Transverse colon (tissue), 4 donors: ENCODE measurements at regions not wholly inside any gene's neighbourhood (a gene's known extent, or its start where the extent isn't known, plus 50 kb on each side); places are given as distances from the start of the nearest gene placed in this dataset.

ENCODE experiments used
- DNase-seq: peaks from one replicate; pipeline ENCODE4 v3.0.0-alpha.2; 2019
- H3K27ac ChIP-seq, 4 donors: fragments of 200-600 bp; sonication (generic); 2 replicates each; pipeline ENCODE4 v1.5.1; 2016 to 2018; ENCODE audit warnings: inconsistent platforms in 4 of 4
- H3K27me3 ChIP-seq: fragments of 200-600 bp; sonication (generic); 2 replicates; pipeline ENCODE4 v1.5.1; 2017; ENCODE audit warnings: inconsistent platforms
- H3K36me3 ChIP-seq, 4 donors: fragments of 200-600 bp; sonication (generic); 2 replicates each; pipeline ENCODE4 v1.5.1; 2017 to 2019; ENCODE audit warnings: inconsistent platforms in 4 of 4
- H3K4me1 ChIP-seq, 4 donors: fragments of 200-600 bp; sonication (generic); 2 replicates each; pipeline ENCODE4 v1.5.1; 2017 to 2020; ENCODE audit warnings: inconsistent platforms in 4 of 4
- H3K4me3 ChIP-seq, 4 donors: fragments of 200-600 bp; sonication (generic); 1 replicate in 1 of 4; 2 replicates in 3 of 4; pipeline versions ENCODE4 v1.5.1 to v1.6.1; 2017 to 2019; ENCODE audit warnings: inconsistent platforms in 4 of 4
- H3K9me3 ChIP-seq, 2 donors: fragments of 200-600 bp; sonication (generic); 2 replicates each; pipeline ENCODE4 v1.5.1; 2017 to 2019; ENCODE audit warnings: inconsistent platforms in 2 of 2
- EP300 ChIP-seq: sonication (generic); formaldehyde crosslinking; IDR thresholded peaks from one replicate; pipeline ENCODE4 v1.6.1; 2017; ENCODE audit warnings: antibody characterized with exemption, low read depth
- POLR2A ChIP-seq: fragments of 450-650 bp; IDR thresholded peaks from one replicate; pipeline ENCODE4 v1.6.1; 2016; ENCODE audit warnings: antibody characterized with exemption, mild to moderate bottlenecking, moderate library complexity
- POLR2AphosphoS5 ChIP-seq, 3 donors: sonication (generic); formaldehyde crosslinking; IDR thresholded peaks; one replicate each; pipeline ENCODE4 v1.6.1; 2016; ENCODE audit warnings: antibody characterized with exemption in 3 of 3
- WGBS, 2 donors: methylation state at CpG; one replicate each; pipeline ENCODE4 v1.1.5; 2018; ENCODE audit warnings: low coverage in 1 of 2; 5-methylcytosine and 5-hydroxymethylcytosine counted together
- in situ Hi-C, 4 donors: fragments of 200-750 bp; cut with MboI; loops; one replicate each; pipeline versions ENCODE4 v1.15.0 to v1.15.1; 2017; ENCODE audit warnings: low sequenced_read_pairs in 3 of 4, low pct_ligation_motif_present in 1 of 4, low pct_unique_long_range_greater_than_20kb in 1 of 4
- intact Hi-C: fragments of 100-400 bp; cut with DNase I; formaldehyde crosslinking; loops from one replicate; pipeline ENCODE4 v1.15.1; 2023; ENCODE audit warnings: low total_unique reads
- TF ChIP-seq, protein P1 (sequence below), 5 experiments: fragments of 200-600 bp in 3 of 5; fragments of 450-650 bp in 2 of 5; sonication (generic) in 3 of 5; IDR thresholded peaks; 1 replicate in 2 of 5; 2 replicates in 3 of 5; pipeline ENCODE4 v1.5.1; 2016 to 2017; ENCODE audit warnings: antibody characterized with exemption in 5 of 5, inconsistent platforms in 3 of 5, mild to moderate bottlenecking in 2 of 5, moderate library complexity in 1 of 5

DNA sequence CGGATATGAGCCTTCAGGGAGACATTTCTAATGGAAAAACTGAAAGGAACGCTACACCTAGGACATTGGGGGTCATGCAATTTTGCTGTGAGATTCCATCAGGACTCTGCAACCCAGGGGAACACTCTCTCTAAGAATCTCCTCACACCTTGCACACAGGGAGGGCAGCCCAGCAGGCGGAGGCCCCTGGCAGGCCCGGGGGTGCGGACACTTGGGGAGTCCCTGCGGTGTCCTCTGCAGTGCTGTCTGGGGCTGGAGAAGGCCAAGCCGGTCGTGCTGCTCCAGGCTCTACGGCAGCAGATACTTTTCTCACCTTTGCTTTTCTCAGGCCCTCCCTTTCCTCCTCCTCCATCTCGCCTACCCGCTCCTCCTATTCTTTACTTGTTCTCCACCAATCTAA, 54.7 kb upstream of the FAM110C start:
- Histone ChIP-seq H3K9me3 (peaks cover 5 to 9% of the 10 kb centered on the region in 2 donors), H3K36me3 (no peaks in the 10 kb centered on the region), H3K27ac (no peak overlapping the region), H3K4me1 (no peaks in the 10 kb centered on the region), H3K4me3 (no peak overlapping the region), H3K27me3 (no peaks in the 10 kb centered on the region)
- in situ Hi-C loops = no loop called here
- intact Hi-C loops = no loop called here
- 78 to 82% methylated on average over 5 to 10 of the region's 11 CpGs for WGBS, 2 donors
- no peak for DNase-seq
- TF ChIP-seq POLR2A (no peak), EP300 (no peak), POLR2AphosphoS5 (IDR thresholded peaks at IDR 0.05) (no peak)
- TF ChIP-seq, protein P1, sequence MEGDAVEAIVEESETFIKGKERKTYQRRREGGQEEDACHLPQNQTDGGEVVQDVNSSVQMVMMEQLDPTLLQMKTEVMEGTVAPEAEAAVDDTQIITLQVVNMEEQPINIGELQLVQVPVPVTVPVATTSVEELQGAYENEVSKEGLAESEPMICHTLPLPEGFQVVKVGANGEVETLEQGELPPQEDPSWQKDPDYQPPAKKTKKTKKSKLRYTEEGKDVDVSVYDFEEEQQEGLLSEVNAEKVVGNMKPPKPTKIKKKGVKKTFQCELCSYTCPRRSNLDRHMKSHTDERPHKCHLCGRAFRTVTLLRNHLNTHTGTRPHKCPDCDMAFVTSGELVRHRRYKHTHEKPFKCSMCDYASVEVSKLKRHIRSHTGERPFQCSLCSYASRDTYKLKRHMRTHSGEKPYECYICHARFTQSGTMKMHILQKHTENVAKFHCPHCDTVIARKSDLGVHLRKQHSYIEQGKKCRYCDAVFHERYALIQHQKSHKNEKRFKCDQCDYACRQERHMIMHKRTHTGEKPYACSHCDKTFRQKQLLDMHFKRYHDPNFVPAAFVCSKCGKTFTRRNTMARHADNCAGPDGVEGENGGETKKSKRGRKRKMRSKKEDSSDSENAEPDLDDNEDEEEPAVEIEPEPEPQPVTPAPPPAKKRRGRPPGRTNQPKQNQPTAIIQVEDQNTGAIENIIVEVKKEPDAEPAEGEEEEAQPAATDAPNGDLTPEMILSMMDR (IDR thresholded peaks at IDR 0.05) = no peak
